ENCODE measurements at regions not wholly inside any gene's neighbourhood (a gene's known extent, or its start where the extent isn't known, plus 50 kb on each side); places are given as distances from the start of the nearest gene placed in this dataset.

DNA sequence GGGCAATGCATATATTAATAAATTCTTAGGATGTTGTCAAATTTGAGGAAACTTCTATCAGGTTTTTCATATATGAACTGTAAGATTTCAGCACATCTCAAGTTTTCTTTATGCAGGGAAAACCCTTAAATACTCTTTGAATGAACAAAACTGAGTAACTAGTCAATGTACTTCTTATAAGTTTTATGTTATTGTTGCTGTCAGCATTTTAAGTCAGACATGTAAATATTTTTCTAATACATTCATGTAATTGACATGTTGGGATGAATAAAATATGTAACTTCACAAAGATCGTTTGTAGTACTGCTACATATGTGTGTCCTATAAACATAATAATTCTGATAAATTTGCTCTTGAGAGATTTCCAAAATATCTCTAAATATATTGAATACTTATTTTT is 109.6 kb downstream of the BMP4 start:
- Histone ChIP-seq H3K9me3 (replicated peaks in 1 of 2; ENCODE audit: control insufficient read depth in 1 of 2, insufficient read depth in 1 of 2, low read length in 2 of 2) (no peaks in the 10 kb centered on the region), H3K27ac (ENCODE audit: low read depth in 1 of 2, low read length in 2 of 2) (no peak overlapping the region), H3K4me3 (replicated peaks in 1 of 3; ENCODE audit: low read depth in 2 of 3, low read length in 3 of 3) (no peak overlapping the region), H2AFZ (ENCODE audit: insufficient read depth, low read depth, low read length, poor library complexity, severe bottlenecking) (no peak overlapping the region), H4K20me1 (ENCODE audit: insufficient read depth, low read length) (no peaks in the 10 kb centered on the region), H3K9ac (ENCODE audit: insufficient read depth, low read length, poor library complexity, severe bottlenecking) (no peak overlapping the region), H3K79me2 (ENCODE audit: insufficient read depth, low read length) (no peaks in the 10 kb centered on the region), H3K4me1 (ENCODE audit: control insufficient read depth in 1 of 2, insufficient read depth in 2 of 2, low read length in 2 of 2) (no peaks in the 10 kb centered on the region), H3K27me3 (ENCODE audit: control insufficient read depth in 2 of 2, insufficient read depth in 2 of 2, low read length in 2 of 2) (no peaks in the 10 kb centered on the region), H3K4me2 (replicated peaks; ENCODE audit: extremely low read depth, low read length, poor library complexity, severe bottlenecking) (no peak overlapping the region), H3K36me3 (replicated peaks in 1 of 2; ENCODE audit: control insufficient read depth in 1 of 2, insufficient read depth in 2 of 2, low read length in 2 of 2) (no peaks in the 10 kb centered on the region)
- H3K27me3 Mint-ChIP-seq (ENCODE audit: low read depth in 3 of 3) = no peaks in the 10 kb centered on the region
- DNase-seq = no peak
- H3K9me3 Mint-ChIP-seq = peaks cover 0 to 4% (median 2%) of the 10 kb centered on the region in 7 donors
- no peak overlapping the region for H3K4me3 Mint-ChIP-seq
- WGBS (ENCODE audit: insufficient coverage) = no CpG with 5 or more reads among the region's 1 CpG
- no peaks in the 10 kb centered on the region for H3K36me3 Mint-ChIP-seq
- H3K4me1 Mint-ChIP-seq = no peaks in the 10 kb centered on the region
- no peak overlapping the region for H3K27ac Mint-ChIP-seq
- TF ChIP-seq, protein P1, sequence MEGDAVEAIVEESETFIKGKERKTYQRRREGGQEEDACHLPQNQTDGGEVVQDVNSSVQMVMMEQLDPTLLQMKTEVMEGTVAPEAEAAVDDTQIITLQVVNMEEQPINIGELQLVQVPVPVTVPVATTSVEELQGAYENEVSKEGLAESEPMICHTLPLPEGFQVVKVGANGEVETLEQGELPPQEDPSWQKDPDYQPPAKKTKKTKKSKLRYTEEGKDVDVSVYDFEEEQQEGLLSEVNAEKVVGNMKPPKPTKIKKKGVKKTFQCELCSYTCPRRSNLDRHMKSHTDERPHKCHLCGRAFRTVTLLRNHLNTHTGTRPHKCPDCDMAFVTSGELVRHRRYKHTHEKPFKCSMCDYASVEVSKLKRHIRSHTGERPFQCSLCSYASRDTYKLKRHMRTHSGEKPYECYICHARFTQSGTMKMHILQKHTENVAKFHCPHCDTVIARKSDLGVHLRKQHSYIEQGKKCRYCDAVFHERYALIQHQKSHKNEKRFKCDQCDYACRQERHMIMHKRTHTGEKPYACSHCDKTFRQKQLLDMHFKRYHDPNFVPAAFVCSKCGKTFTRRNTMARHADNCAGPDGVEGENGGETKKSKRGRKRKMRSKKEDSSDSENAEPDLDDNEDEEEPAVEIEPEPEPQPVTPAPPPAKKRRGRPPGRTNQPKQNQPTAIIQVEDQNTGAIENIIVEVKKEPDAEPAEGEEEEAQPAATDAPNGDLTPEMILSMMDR (IDR thresholded peaks at IDR 0.05) = no peak
- intact Hi-C loops (cut with micrococcal nuclease) = no loop called here

DNA sequence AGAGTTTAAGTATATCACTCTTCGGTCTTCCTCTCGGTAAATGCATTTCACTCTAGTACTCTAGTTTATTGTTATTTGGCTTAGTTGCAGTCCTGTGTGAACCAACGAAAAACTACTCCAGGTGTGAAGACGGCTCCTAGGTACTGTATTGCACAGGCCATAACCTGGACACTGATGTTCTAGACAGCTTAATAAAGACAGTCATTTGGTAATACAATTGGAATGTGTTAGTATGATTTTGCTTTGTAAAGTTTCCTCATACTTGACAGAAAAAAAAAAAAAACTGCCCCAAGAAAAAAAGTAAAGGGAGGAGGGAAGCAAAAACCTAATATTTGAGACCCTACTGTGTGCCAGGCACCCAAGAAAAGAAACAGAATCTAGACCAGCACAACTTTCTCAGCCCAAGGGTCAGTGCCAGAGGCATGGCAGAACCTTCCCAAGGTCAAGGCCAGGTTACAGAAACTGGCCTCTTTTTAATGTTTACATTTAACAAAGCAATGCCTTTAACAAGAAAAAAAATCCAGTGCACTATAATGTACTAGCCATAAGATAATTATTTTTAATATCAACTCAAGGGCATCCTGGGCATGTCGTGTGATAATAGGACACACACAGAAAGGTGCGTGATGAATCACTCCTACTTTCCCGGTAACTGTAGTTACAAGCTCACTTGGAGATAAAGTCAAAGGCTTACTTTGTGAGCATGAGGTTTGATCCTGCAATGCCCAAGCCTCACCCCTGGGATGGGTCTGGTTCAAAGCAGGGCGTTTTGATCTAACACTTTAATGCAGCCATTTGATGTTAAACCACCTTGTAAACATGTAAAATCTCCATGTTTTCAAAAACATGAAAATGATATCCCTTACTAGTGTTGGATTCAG is 110.6 kb downstream of the BMP4 start:
- no peaks in the 10 kb centered on the region for H3K27me3 ChIP-seq (ENCODE audit: control insufficient read depth in 2 of 2, insufficient read depth in 2 of 2, low read length in 2 of 2)
- Mint-ChIP-seq H3K27ac (no peak overlapping the region), H3K4me1 (no peaks in the 10 kb centered on the region), H3K9me3 (peaks cover 0 to 4% (median 3%) of the 10 kb centered on the region in 7 donors), H3K36me3 (no peaks in the 10 kb centered on the region), H3K27me3 (ENCODE audit: low read depth in 3 of 3) (no peaks in the 10 kb centered on the region), H3K4me3 (no peak overlapping the region)
- H3K9ac ChIP-seq (ENCODE audit: insufficient read depth, low read length, poor library complexity, severe bottlenecking) = no peak overlapping the region
- H3K36me3 ChIP-seq (replicated peaks in 1 of 2; ENCODE audit: control insufficient read depth in 1 of 2, insufficient read depth in 2 of 2, low read length in 2 of 2) = no peaks in the 10 kb centered on the region
- no peaks in the 10 kb centered on the region for H3K4me1 ChIP-seq (ENCODE audit: control insufficient read depth in 1 of 2, insufficient read depth in 2 of 2, low read length in 2 of 2)
- no peak for DNase-seq
- no peak overlapping the region for H3K4me3 ChIP-seq (replicated peaks in 1 of 3; ENCODE audit: low read depth in 2 of 3, low read length in 3 of 3)
- no peaks in the 10 kb centered on the region for H4K20me1 ChIP-seq (ENCODE audit: insufficient read depth, low read length)
- H3K4me2 ChIP-seq (replicated peaks; ENCODE audit: extremely low read depth, low read length, poor library complexity, severe bottlenecking) = no peak overlapping the region
- WGBS (ENCODE audit: insufficient coverage) = 93% methylated on average over 2 of the region's 8 CpGs
- TF ChIP-seq, protein P1 (IDR thresholded peaks at IDR 0.05) = no peak
- intact Hi-C loops (cut with micrococcal nuclease) = no loop called here
- H3K27ac ChIP-seq (ENCODE audit: low read depth in 1 of 2, low read length in 2 of 2) = no peak overlapping the region
- no peaks in the 10 kb centered on the region for H3K79me2 ChIP-seq (ENCODE audit: insufficient read depth, low read length)
- no peaks in the 10 kb centered on the region for H3K9me3 ChIP-seq (replicated peaks in 1 of 2; ENCODE audit: control insufficient read depth in 1 of 2, insufficient read depth in 1 of 2, low read length in 2 of 2)
- H2AFZ ChIP-seq (ENCODE audit: insufficient read depth, low read depth, low read length, poor library complexity, severe bottlenecking) = no peak overlapping the region

Data from CD14-positive monocyte (primary cell).